ENCODE measurements at regions not wholly inside any gene's neighbourhood (a gene's known extent, or its start where the extent isn't known, plus 50 kb on each side); places are given as distances from the start of the nearest gene placed in this dataset.
"Not testable (repeated sequence)": the region's sequence is repeated elsewhere in the genome, so short reads cannot be mapped to it uniquely, and the experiment has no call there.

- DNase-seq (ENCODE audit: low spot score), result no peak
These were observed 118.1 kb upstream of the MAP2 start for GRCh38 chr2:209305746-209306196.

- no peak for DNase-seq (ENCODE audit: low spot score)
These were observed 116.5 kb upstream of the MAP2 start for GRCh38 chr2:209307161-209308001.

- no peak for DNase-seq (ENCODE audit: low spot score)
These were observed 115.4 kb upstream of the MAP2 start for GRCh38 chr2:209308415-209308814.

GRCh38 chr2:209311948-209312347 is 111.9 kb upstream of the MAP2 start:
- DNase-seq (ENCODE audit: low spot score), result no peak

GRCh38 chr2:209312450-209312849 is 111.4 kb upstream of the MAP2 start:
- DNase-seq (ENCODE audit: low spot score), result not testable (repeated sequence)

GRCh38 chr2:209314653-209315052 is 109.2 kb upstream of the MAP2 start:
- DNase-seq (ENCODE audit: low spot score), result no peak

- DNase-seq (ENCODE audit: low spot score), result no peak
These were observed 107.7 kb upstream of the MAP2 start for GRCh38 chr2:209316141-209316540.

GRCh38 chr2:209321076-209321475 is 102.8 kb upstream of the MAP2 start:
- DNase-seq (ENCODE audit: low spot score), result no peak

- DNase-seq (ENCODE audit: low spot score), result no peak
These were observed 102.3 kb upstream of the MAP2 start for GRCh38 chr2:209321581-209321980.

GRCh38 chr2:209322041-209322440 is 101.8 kb upstream of the MAP2 start:
- DNase-seq (ENCODE audit: low spot score), result no peak

- DNase-seq (ENCODE audit: low spot score), result no peak
These were observed 100.8 kb upstream of the MAP2 start for GRCh38 chr2:209322905-209323512.

GRCh38 chr2:209323738-209324137 is 100.1 kb upstream of the MAP2 start:
- no peak for DNase-seq (ENCODE audit: low spot score)

- DNase-seq (ENCODE audit: low spot score), result no peak
These were observed 99.6 kb upstream of the MAP2 start for GRCh38 chr2:209324281-209324680.

- no peak for DNase-seq (ENCODE audit: low spot score)
These were observed 92.5 kb upstream of the MAP2 start for GRCh38 chr2:209331291-209331844.

- DNase-seq (ENCODE audit: low spot score), result peak; percentile 56
These were observed 89.4 kb upstream of the MAP2 start for GRCh38 chr2:209334188-209335017.

- no peak for DNase-seq (ENCODE audit: low spot score)
These were observed 83.3 kb upstream of the MAP2 start for GRCh38 chr2:209340522-209340921.

- no peak for DNase-seq (ENCODE audit: low spot score)
These were observed 79.5 kb upstream of the MAP2 start for GRCh38 chr2:209344349-209344748.

- DNase-seq (ENCODE audit: low spot score), result no peak
These were observed 75.4 kb upstream of the MAP2 start for GRCh38 chr2:209348433-209348832.

- no peak for DNase-seq (ENCODE audit: low spot score)
These were observed 72.2 kb upstream of the MAP2 start for GRCh38 chr2:209351636-209352035.

- DNase-seq (ENCODE audit: low spot score), result no peak
These were observed 64.9 kb upstream of the MAP2 start for GRCh38 chr2:209358992-209359391.

GRCh38 chr2:209367075-209367747 is 56.6 kb upstream of the MAP2 start:
- no peak for DNase-seq (ENCODE audit: low spot score)

GRCh38 chr2:209368406-209368805 is 55.4 kb upstream of the MAP2 start:
- no peak for DNase-seq (ENCODE audit: low spot score)
